Keratinocyte (primary cell): ENCODE measurements at regions not wholly inside any gene's neighbourhood (a gene's known extent, or its start where the extent isn't known, plus 50 kb on each side); places are given as distances from the start of the nearest gene placed in this dataset.
A peak's percentile ranks its signal among the peaks of the same experiment; 100 is the strongest.

ENCODE experiments used
- DNase-seq: peaks from one replicate; pipeline ENCODE4 v3.0.0-alpha.2; 2011; ENCODE audit warnings: low read depth, missing footprints, low spot score
- FAIRE-seq: peaks from 2 replicates; lab custom pipeline; 2011; peaks lifted over from hg19 to GRCh38; lab: Jason Lieb, UNC
- H2AFZ ChIP-seq: 2 replicates; pipeline ENCODE4 v1.6.0; 2012; ENCODE audit warnings: low read length, control low read depth, inconsistent platforms; ENCODE audit not compliant: control insufficient read depth
- H3K27ac ChIP-seq: 2 replicates; pipeline ENCODE4 v1.5.1; 2011; ENCODE audit warnings: low read length; ENCODE audit not compliant: control insufficient read depth, insufficient read depth
- H3K27me3 ChIP-seq: 3 replicates; pipeline ENCODE4 v1.6.0; 2011; ENCODE audit warnings: low read length; ENCODE audit not compliant: control insufficient read depth, insufficient read depth; ENCODE audit errors: extremely low read depth
- H3K36me3 ChIP-seq, 2 experiments: 2 replicates in 1 of 2; 3 replicates in 1 of 2; pipeline ENCODE4 v1.5.1; 2011; ENCODE audit warnings: low read length in 2 of 2, mild to moderate bottlenecking in 1 of 2; ENCODE audit not compliant: control insufficient read depth in 2 of 2, insufficient read depth in 2 of 2; ENCODE audit errors: extremely low read depth in 1 of 2
- H3K4me1 ChIP-seq: 3 replicates; pipeline ENCODE4 v1.5.1; 2011; ENCODE audit warnings: low read length; ENCODE audit not compliant: control insufficient read depth, insufficient read depth; ENCODE audit errors: extremely low read depth
- H3K4me2 ChIP-seq: 3 replicates; pipeline ENCODE4 v1.6.0; 2011; ENCODE audit warnings: low read depth, low read length; ENCODE audit not compliant: control insufficient read depth, insufficient read depth; ENCODE audit errors: extremely low read depth
- H3K4me3 ChIP-seq, 3 experiments: fragments of 200-600 bp in 1 of 3; sonication (generic) in 1 of 3; 2 replicates in 2 of 3; 3 replicates in 1 of 3; pipeline ENCODE4 v1.5.1; 2011 to 2016; ENCODE audit warnings: low read length in 3 of 3, mild to moderate bottlenecking in 3 of 3, control low read depth in 2 of 3, inconsistent platforms in 1 of 3, low read depth in 1 of 3, mixed read lengths in 1 of 3, mixed run types in 1 of 3, moderate library complexity in 1 of 3; ENCODE audit not compliant: control insufficient read depth in 2 of 3, insufficient read depth in 2 of 3; ENCODE audit errors: extremely low read depth in 1 of 3
- H3K79me2 ChIP-seq: 2 replicates; pipeline ENCODE4 v1.6.0; 2012; ENCODE audit warnings: low read length; ENCODE audit not compliant: control insufficient read depth, insufficient read depth
- H3K9ac ChIP-seq: 3 replicates; pipeline ENCODE4 v1.6.0; 2011; ENCODE audit warnings: low read length; ENCODE audit not compliant: control insufficient read depth, insufficient read depth; ENCODE audit errors: extremely low read depth
- H3K9me1 ChIP-seq: 3 replicates; pipeline ENCODE4 v1.6.0; 2011; ENCODE audit warnings: low read length; ENCODE audit not compliant: control insufficient read depth, insufficient read depth; ENCODE audit errors: extremely low read depth
- H3K9me3 ChIP-seq: 2 replicates; pipeline ENCODE4 v1.5.1; 2012; ENCODE audit warnings: low read depth, low read length; ENCODE audit not compliant: control insufficient read depth
- H4K20me1 ChIP-seq: 3 replicates; pipeline ENCODE4 v1.6.0; 2011; ENCODE audit warnings: low read length; ENCODE audit not compliant: control insufficient read depth, insufficient read depth; ENCODE audit errors: extremely low read depth
- CTCF ChIP-seq, 3 experiments: IDR thresholded peaks in 1 of 3; conservative IDR thresholded peaks in 1 of 3; optimal IDR thresholded peaks in 1 of 3; 2 replicates in 2 of 3; 3 replicates in 1 of 3; pipeline versions ENCODE3 to v1.5.1; 2011; ENCODE audit warnings: low read length in 3 of 3, mild to moderate bottlenecking in 3 of 3, moderate library complexity in 2 of 3, control low read depth in 1 of 3, inconsistent platforms in 1 of 3; ENCODE audit not compliant: insufficient read depth in 2 of 3; ENCODE audit errors: extremely low read depth in 1 of 3
- EZH2 ChIP-seq: IDR thresholded peaks from one replicate; pipeline ENCODE4 v1.6.1; 2012; ENCODE audit warnings: inconsistent platforms, mild to moderate bottlenecking, low read length, moderate library complexity
- dilution Hi-C: fragments of 300-500 bp; cut with MboI; formaldehyde crosslinking; loops from one replicate; pipeline ENCODE4 v1.7.0; 2020; ENCODE audit warnings: low sequenced_read_pairs; ENCODE audit not compliant: extremely low pct_ligation_motif_present

- no peaks in the 10 kb centered on the region for H3K79me2 ChIP-seq
- no peak overlapping the region for H3K4me2 ChIP-seq
- H3K4me3 ChIP-seq = no peak overlapping the region
- H3K36me3 ChIP-seq = no peaks in the 10 kb centered on the region
- no peak overlapping the region for H3K27ac ChIP-seq
- DNase-seq = no peak
- no peaks in the 10 kb centered on the region for H3K9me1 ChIP-seq
- no peaks in the 10 kb centered on the region for H3K9me3 ChIP-seq
- no peaks in the 10 kb centered on the region for H4K20me1 ChIP-seq
- no peak for FAIRE-seq
- TF ChIP-seq CTCF (optimal IDR thresholded peaks at IDR 0.05 in 1 of 3, IDR thresholded peaks at IDR 0.05 in 1 of 3, conservative IDR thresholded peaks at IDR 0.05 in 1 of 3; ENCODE audit: extremely low read depth in 1 of 3, insufficient read depth in 2 of 3, low read length in 3 of 3) = no peak
- no peak for TF ChIP-seq EZH2
- H3K4me1 ChIP-seq = no peaks in the 10 kb centered on the region
- H3K27me3 ChIP-seq = peaks cover 3% of the 10 kb centered on the region
- H2AFZ ChIP-seq = no peak overlapping the region
- dilution Hi-C loops = no loop called here
- H3K9ac ChIP-seq = no peak overlapping the region
Observed at GRCh38 chr18:50506362-50506761, 53.5 kb upstream of the MAPK4 start.

GRCh38 chr18:50507120-50507590 is 52.7 kb upstream of the MAPK4 start:
- peak; percentile 87 to 92 (median 91) for TF ChIP-seq CTCF (optimal IDR thresholded peaks at IDR 0.05 in 1 of 3, IDR thresholded peaks at IDR 0.05 in 1 of 3, conservative IDR thresholded peaks at IDR 0.05 in 1 of 3; ENCODE audit: extremely low read depth in 1 of 3, insufficient read depth in 2 of 3, low read length in 3 of 3)
- no peak for TF ChIP-seq EZH2
- Histone ChIP-seq H3K79me2 (no peaks in the 10 kb centered on the region), H3K36me3 (no peaks in the 10 kb centered on the region), H4K20me1 (no peaks in the 10 kb centered on the region), H3K9me3 (no peaks in the 10 kb centered on the region), H3K4me1 (no peaks in the 10 kb centered on the region), H3K27ac (no peak overlapping the region), H3K4me2 (no peak overlapping the region), H3K27me3 (peaks cover 3% of the 10 kb centered on the region), H2AFZ (no peak overlapping the region), H3K9ac (no peak overlapping the region), H3K4me3 (no peak overlapping the region), H3K9me1 (no peaks in the 10 kb centered on the region)
- dilution Hi-C loops = no loop called here
- no peak for FAIRE-seq
- no peak for DNase-seq
